ENCODE measurements at regions not wholly inside any gene's neighbourhood (a gene's known extent, or its start where the extent isn't known, plus 50 kb on each side); places are given as distances from the start of the nearest gene placed in this dataset.

GRCh38 chrX:93598076-93598475, 75.3 kb downstream of the NAP1L3 start:
- DNase-seq, result no peak

GRCh38 chrX:93594780-93595179, 78.6 kb downstream of the NAP1L3 start:
- DNase-seq, result peak in 1 of 3 donors; percentile 2

- DNase-seq, result no peak
Measured at GRCh38 chrX:93593966-93594365, 79.4 kb downstream of the NAP1L3 start.

- no peak for DNase-seq
Measured at GRCh38 chrX:93591398-93591797, 82.0 kb downstream of the NAP1L3 start.

GRCh38 chrX:93585661-93586060, 87.7 kb downstream of the NAP1L3 start:
- DNase-seq, result no peak

- no peak for DNase-seq
Measured at GRCh38 chrX:93580634-93581033, 92.7 kb downstream of the NAP1L3 start.

GRCh38 chrX:93538575-93538974, 134.8 kb downstream of the NAP1L3 start:
- peak in 1 of 3 donors; percentile 1 for DNase-seq

- no peak for DNase-seq
Measured at GRCh38 chrX:93528917-93529316, 144.5 kb downstream of the NAP1L3 start.

All from muscle of back (tissue), 3 donors.